ENCODE measurements at regions not wholly inside any gene's neighbourhood (a gene's known extent, or its start where the extent isn't known, plus 50 kb on each side); places are given as distances from the start of the nearest gene placed in this dataset.
"Not testable (repeated sequence)": the region's sequence is repeated elsewhere in the genome, so short reads cannot be mapped to it uniquely, and the experiment has no call there.

DNA sequence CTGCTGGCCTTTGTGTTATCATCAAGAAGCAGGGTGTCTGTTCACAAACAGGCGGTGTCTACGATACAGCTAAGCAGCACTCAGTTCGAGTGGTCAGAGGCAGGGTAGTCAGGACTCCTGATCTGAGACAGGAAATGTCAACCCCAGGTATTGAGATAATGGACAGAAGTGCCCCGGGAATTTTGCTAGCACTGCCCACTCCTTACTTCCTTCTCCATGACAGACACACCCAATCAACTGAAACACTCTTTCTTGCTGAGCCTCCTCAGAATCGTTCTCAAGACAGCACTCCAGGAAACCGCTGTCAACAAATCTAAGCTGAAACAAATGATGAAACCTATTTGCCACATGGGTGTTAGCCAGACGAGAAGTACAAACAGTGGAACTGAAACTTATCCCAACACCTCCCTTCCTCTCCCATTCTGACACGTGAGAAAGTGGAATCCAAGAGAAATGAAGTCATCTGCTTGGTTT lies 109.3 kb downstream of the GTF2IRD2B start:
- TF ChIP-seq, protein P1, sequence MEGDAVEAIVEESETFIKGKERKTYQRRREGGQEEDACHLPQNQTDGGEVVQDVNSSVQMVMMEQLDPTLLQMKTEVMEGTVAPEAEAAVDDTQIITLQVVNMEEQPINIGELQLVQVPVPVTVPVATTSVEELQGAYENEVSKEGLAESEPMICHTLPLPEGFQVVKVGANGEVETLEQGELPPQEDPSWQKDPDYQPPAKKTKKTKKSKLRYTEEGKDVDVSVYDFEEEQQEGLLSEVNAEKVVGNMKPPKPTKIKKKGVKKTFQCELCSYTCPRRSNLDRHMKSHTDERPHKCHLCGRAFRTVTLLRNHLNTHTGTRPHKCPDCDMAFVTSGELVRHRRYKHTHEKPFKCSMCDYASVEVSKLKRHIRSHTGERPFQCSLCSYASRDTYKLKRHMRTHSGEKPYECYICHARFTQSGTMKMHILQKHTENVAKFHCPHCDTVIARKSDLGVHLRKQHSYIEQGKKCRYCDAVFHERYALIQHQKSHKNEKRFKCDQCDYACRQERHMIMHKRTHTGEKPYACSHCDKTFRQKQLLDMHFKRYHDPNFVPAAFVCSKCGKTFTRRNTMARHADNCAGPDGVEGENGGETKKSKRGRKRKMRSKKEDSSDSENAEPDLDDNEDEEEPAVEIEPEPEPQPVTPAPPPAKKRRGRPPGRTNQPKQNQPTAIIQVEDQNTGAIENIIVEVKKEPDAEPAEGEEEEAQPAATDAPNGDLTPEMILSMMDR (IDR thresholded peaks at IDR 0.05) = not testable (repeated sequence)
- TF ChIP-seq TCF7L2 (IDR thresholded peaks at IDR 0.05; ENCODE audit: low read depth, low read length) = not testable (repeated sequence)
